OCI-LY1 (cell line): ENCODE measurements at regions not wholly inside any gene's neighbourhood (a gene's known extent, or its start where the extent isn't known, plus 50 kb on each side); places are given as distances from the start of the nearest gene placed in this dataset.

ENCODE experiments used
- CTCF ChIP-seq: fragments of 200-600 bp; sonication (generic), shearing (Covaris generic); IDR thresholded peaks from 2 replicates; pipeline ENCODE4 v1.5.1; 2017; ENCODE audit warnings: mild to moderate bottlenecking, antibody characterized with exemption, low read length, moderate library complexity, mixed read lengths
- EZH2 ChIP-seq: fragments of 200-600 bp; sonication (generic), shearing (Covaris generic); IDR thresholded peaks from 2 replicates; pipeline ENCODE4 v1.8.0; 2017; ENCODE audit warnings: borderline replicate concordance, mixed run types, mild to moderate bottlenecking, antibody characterized with exemption, low read length, moderate library complexity, mixed read lengths

GRCh38 chr3:178205740-178206139 is 330.5 kb upstream of the KCNMB2 start:
- TF ChIP-seq CTCF (no peak), EZH2 (no peak)
